Liver (tissue), 8 donors: ENCODE measurements at regions not wholly inside any gene's neighbourhood (a gene's known extent, or its start where the extent isn't known, plus 50 kb on each side); places are given as distances from the start of the nearest gene placed in this dataset.
A peak's percentile ranks its signal among the peaks of the same experiment; 100 is the strongest.

Source experiments
- DNase-seq: peaks from one replicate; pipeline ENCODE4 v3.0.0-alpha.2; 2017; ENCODE audit warnings: low spot score
- H3K27ac ChIP-seq, 2 donors: one replicate each; pipeline ENCODE4 v1.7.0; 2013; ENCODE audit warnings: inconsistent platforms in 2 of 2, low read length in 2 of 2, control low read depth in 1 of 2, low read depth in 1 of 2, mild to moderate bottlenecking in 1 of 2
- H3K27me3 ChIP-seq, 4 donors: one replicate each; pipeline versions ENCODE4 v1.6.1 to v1.7.0; 2013; ENCODE audit warnings: low read length in 3 of 4, inconsistent platforms in 1 of 4, mild to moderate bottlenecking in 1 of 4, moderate library complexity in 1 of 4; ENCODE audit not compliant: control insufficient read depth in 4 of 4, insufficient read depth in 4 of 4
- H3K36me3 ChIP-seq, 4 donors: one replicate each; pipeline versions ENCODE4 v1.6.1 to v1.7.0; 2013; ENCODE audit warnings: low read length in 3 of 4, mild to moderate bottlenecking in 3 of 4, low read depth in 1 of 4, moderate library complexity in 1 of 4; ENCODE audit not compliant: control insufficient read depth in 4 of 4, insufficient read depth in 3 of 4
- H3K4me1 ChIP-seq, 4 donors: one replicate each; pipeline versions ENCODE4 v1.6.1 to v1.7.0; 2013; ENCODE audit warnings: low read length in 3 of 4, mild to moderate bottlenecking in 3 of 4, moderate library complexity in 1 of 4; ENCODE audit not compliant: control insufficient read depth in 4 of 4, insufficient read depth in 4 of 4
- H3K4me3 ChIP-seq, 3 donors: one replicate each; pipeline versions ENCODE4 v1.6.1 to v1.7.0; 2013; ENCODE audit warnings: low read length in 3 of 3, control low read depth in 1 of 3, low read depth in 1 of 3, mild to moderate bottlenecking in 1 of 3
- H3K9ac ChIP-seq, 2 donors: one replicate each; pipeline ENCODE4 v1.7.0; 2013; ENCODE audit warnings: low read length in 2 of 2, mild to moderate bottlenecking in 2 of 2, moderate library complexity in 2 of 2, control low read depth in 1 of 2, low read depth in 1 of 2
- H3K9me3 ChIP-seq, 4 donors: one replicate each; pipeline versions ENCODE4 v1.6.1 to v1.7.0; 2013; ENCODE audit warnings: low read length in 3 of 4; ENCODE audit not compliant: control insufficient read depth in 4 of 4
- EGR1 ChIP-seq, 2 donors: IDR thresholded peaks; 2 replicates each; pipeline ENCODE4 v1.6.1; 2016 to 2018; ENCODE audit warnings: antibody characterized with exemption in 2 of 2, low read depth in 2 of 2
- FOXA2 ChIP-seq: IDR thresholded peaks from 2 replicates; pipeline ENCODE4 v1.6.1; 2016; ENCODE audit warnings: antibody characterized with exemption
- GABPA ChIP-seq, 2 donors: IDR thresholded peaks in 1 of 2; conservative IDR thresholded peaks in 1 of 2; 2 replicates each; pipeline ENCODE4 v1.6.1; 2016; ENCODE audit warnings: antibody characterized with exemption in 2 of 2, mild to moderate bottlenecking in 1 of 2, moderate library complexity in 1 of 2
- HNF4A ChIP-seq, 2 donors: conservative IDR thresholded peaks; 2 replicates each; pipeline ENCODE4 v1.6.1; 2016; ENCODE audit warnings: antibody characterized with exemption in 2 of 2, mild to moderate bottlenecking in 2 of 2
- HNF4G ChIP-seq: IDR thresholded peaks from 2 replicates; pipeline ENCODE4 v1.6.1; 2016; ENCODE audit warnings: antibody characterized with exemption
- NR2F2 ChIP-seq: IDR thresholded peaks from 2 replicates; pipeline ENCODE4 v1.6.1; 2016; ENCODE audit warnings: antibody characterized with exemption
- RAD21 ChIP-seq, 2 donors: IDR thresholded peaks; 2 replicates each; pipeline ENCODE4 v1.6.1; 2016; ENCODE audit warnings: antibody characterized with exemption in 2 of 2, mild to moderate bottlenecking in 2 of 2
- RXRA ChIP-seq, 2 donors: IDR thresholded peaks; 2 replicates each; pipeline ENCODE4 v1.6.1; 2017 to 2018; ENCODE audit warnings: antibody characterized with exemption in 2 of 2, mild to moderate bottlenecking in 1 of 2
- SP1 ChIP-seq: IDR thresholded peaks from 2 replicates; pipeline ENCODE4 v1.6.1; 2018; ENCODE audit warnings: antibody characterized with exemption, mild to moderate bottlenecking
- TAF1 ChIP-seq: conservative IDR thresholded peaks from 2 replicates; pipeline ENCODE4 v1.6.1; 2016; ENCODE audit warnings: antibody characterized with exemption, mild to moderate bottlenecking
- YY1 ChIP-seq: IDR thresholded peaks from 2 replicates; pipeline ENCODE4 v1.6.1; 2016; ENCODE audit warnings: antibody characterized with exemption, mild to moderate bottlenecking
- WGBS: extraction: QIAGEN DNeasy Blood & Tissue Kit; methylation state at CpG from one replicate; pipeline ENCODE4 v1.1.7; 2013; 5-methylcytosine and 5-hydroxymethylcytosine counted together
- TF ChIP-seq, protein P1 (sequence below): IDR thresholded peaks from 2 replicates; pipeline ENCODE4 v1.6.1; 2016; ENCODE audit warnings: antibody characterized with exemption
- TF ChIP-seq, protein P2 (sequence below): IDR thresholded peaks from 2 replicates; pipeline ENCODE4 v1.6.1; 2016; ENCODE audit warnings: antibody characterized with exemption
- TF ChIP-seq, protein P3 (sequence below): IDR thresholded peaks from 2 replicates; pipeline ENCODE4 v1.6.1; 2016; ENCODE audit warnings: antibody characterized with exemption, mild to moderate bottlenecking
- TF ChIP-seq, protein P4 (sequence below): fragments of 150-350 bp; IDR thresholded peaks from 2 replicates; pipeline ENCODE4 v1.5.1; 2017; ENCODE audit warnings: improper control_type of control experiment, low read depth, low read length; ENCODE audit not compliant: missing input control
- TF ChIP-seq, protein P5 (sequence below): IDR thresholded peaks from 2 replicates; pipeline ENCODE4 v1.6.1; 2016; ENCODE audit warnings: antibody characterized with exemption
- donor health status: healthy.
- donor health status: healthy.
- donor health status: healthy.
- donor health status: healthy.
- donor health status: healthy.

DNA sequence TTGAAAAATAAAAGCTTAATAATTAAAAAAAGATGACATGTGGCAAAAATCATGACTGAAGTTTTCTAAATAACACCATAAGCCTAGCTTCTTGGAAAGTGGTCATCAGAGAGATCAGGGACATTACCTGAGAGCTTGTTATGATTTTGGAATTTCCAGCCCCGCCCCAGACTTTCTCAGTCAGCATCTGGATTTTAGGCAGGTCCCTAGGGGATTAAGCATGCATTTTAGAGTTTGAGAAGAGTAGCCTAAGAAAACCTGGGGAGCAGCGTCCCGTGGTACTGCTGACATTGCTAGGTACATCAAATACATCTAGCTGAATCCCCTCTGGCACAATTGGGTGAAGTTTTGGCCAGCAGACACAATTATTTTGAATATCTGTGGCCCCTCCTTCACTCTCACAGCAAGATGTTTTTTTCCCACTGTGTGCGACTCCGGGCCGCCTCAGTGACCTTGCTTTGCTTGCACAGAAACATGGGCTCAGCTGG lies 58.7 kb upstream of the MEF2A start:
- no peak overlapping the region for H3K27ac ChIP-seq
- H3K27me3 ChIP-seq = no peaks in the 10 kb centered on the region
- WGBS = 74% methylated on average over 6 of the region's 6 CpGs
- no peak overlapping the region for H3K9ac ChIP-seq
- DNase-seq = no peak
- H3K9me3 ChIP-seq = no peaks in the 10 kb centered on the region
- no peaks in the 10 kb centered on the region for H3K36me3 ChIP-seq
- no peak overlapping the region for H3K4me3 ChIP-seq
- TF ChIP-seq TAF1 (no peak), RXRA (IDR thresholded peaks at IDR 0.05) (no peak), HNF4A (conservative IDR thresholded peaks at IDR 0.05) (no peak), HNF4G (no peak)
- TF ChIP-seq, protein P1, sequence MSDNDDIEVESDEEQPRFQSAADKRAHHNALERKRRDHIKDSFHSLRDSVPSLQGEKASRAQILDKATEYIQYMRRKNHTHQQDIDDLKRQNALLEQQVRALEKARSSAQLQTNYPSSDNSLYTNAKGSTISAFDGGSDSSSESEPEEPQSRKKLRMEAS = no peak
- TF ChIP-seq, protein P2, sequence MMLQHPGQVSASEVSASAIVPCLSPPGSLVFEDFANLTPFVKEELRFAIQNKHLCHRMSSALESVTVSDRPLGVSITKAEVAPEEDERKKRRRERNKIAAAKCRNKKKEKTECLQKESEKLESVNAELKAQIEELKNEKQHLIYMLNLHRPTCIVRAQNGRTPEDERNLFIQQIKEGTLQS = no peak
- H3K4me1 ChIP-seq = no peaks in the 10 kb centered on the region

DNA sequence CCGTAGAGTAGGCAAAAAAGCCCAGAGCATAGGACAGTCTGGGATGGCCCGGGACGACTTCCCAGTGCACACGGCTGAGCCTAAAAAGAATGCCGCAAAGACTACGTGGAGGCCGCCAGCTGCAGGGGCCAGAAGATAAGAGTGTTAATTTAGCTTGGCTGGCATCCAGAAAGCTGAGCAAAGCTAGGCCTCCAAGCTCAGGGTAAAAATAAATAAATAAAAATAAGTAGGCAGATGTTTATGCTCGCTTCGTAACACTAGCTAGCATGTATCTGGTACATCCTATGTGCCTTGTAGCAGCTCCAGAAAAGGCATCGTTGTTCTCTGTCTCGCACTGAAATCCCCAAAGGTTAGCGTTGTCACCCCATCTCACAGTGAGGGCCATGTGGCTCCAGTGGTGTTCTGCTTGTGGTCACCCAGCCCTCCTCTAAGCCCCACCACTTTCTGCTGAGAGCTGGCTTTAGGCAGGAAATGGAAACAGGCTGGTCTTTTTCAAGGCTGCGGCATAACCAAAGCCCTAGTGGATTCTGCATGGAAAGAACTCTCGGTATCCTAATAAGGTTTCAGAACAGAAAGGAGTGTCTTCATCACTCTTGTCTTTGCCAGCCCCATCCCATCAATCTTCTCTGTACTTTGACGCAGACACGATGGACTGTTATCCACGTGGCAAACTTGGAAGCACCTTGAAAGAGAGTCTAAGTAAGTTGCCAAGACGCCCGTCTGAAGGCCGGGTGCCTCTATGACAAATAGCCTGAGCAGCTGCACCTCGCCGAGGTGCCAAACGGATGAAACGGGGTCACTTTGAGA lies 58.1 kb upstream of the MEF2A start:
- DNase-seq = no peak
- 65% methylated on average over 24 of the region's 24 CpGs for WGBS
- Histone ChIP-seq H3K9me3 (no peaks in the 10 kb centered on the region), H3K36me3 (no peaks in the 10 kb centered on the region), H3K27me3 (no peaks in the 10 kb centered on the region), H3K27ac (no peak overlapping the region), H3K9ac (no peak overlapping the region), H3K4me1 (no peaks in the 10 kb centered on the region), H3K4me3 (no peak overlapping the region)
- TF ChIP-seq HNF4G = no peak
- TF ChIP-seq, protein P3, sequence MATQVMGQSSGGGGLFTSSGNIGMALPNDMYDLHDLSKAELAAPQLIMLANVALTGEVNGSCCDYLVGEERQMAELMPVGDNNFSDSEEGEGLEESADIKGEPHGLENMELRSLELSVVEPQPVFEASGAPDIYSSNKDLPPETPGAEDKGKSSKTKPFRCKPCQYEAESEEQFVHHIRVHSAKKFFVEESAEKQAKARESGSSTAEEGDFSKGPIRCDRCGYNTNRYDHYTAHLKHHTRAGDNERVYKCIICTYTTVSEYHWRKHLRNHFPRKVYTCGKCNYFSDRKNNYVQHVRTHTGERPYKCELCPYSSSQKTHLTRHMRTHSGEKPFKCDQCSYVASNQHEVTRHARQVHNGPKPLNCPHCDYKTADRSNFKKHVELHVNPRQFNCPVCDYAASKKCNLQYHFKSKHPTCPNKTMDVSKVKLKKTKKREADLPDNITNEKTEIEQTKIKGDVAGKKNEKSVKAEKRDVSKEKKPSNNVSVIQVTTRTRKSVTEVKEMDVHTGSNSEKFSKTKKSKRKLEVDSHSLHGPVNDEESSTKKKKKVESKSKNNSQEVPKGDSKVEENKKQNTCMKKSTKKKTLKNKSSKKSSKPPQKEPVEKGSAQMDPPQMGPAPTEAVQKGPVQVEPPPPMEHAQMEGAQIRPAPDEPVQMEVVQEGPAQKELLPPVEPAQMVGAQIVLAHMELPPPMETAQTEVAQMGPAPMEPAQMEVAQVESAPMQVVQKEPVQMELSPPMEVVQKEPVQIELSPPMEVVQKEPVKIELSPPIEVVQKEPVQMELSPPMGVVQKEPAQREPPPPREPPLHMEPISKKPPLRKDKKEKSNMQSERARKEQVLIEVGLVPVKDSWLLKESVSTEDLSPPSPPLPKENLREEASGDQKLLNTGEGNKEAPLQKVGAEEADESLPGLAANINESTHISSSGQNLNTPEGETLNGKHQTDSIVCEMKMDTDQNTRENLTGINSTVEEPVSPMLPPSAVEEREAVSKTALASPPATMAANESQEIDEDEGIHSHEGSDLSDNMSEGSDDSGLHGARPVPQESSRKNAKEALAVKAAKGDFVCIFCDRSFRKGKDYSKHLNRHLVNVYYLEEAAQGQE = no peak
- TF ChIP-seq, protein P4, sequence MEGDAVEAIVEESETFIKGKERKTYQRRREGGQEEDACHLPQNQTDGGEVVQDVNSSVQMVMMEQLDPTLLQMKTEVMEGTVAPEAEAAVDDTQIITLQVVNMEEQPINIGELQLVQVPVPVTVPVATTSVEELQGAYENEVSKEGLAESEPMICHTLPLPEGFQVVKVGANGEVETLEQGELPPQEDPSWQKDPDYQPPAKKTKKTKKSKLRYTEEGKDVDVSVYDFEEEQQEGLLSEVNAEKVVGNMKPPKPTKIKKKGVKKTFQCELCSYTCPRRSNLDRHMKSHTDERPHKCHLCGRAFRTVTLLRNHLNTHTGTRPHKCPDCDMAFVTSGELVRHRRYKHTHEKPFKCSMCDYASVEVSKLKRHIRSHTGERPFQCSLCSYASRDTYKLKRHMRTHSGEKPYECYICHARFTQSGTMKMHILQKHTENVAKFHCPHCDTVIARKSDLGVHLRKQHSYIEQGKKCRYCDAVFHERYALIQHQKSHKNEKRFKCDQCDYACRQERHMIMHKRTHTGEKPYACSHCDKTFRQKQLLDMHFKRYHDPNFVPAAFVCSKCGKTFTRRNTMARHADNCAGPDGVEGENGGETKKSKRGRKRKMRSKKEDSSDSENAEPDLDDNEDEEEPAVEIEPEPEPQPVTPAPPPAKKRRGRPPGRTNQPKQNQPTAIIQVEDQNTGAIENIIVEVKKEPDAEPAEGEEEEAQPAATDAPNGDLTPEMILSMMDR = peak; percentile 8
- no peak for TF ChIP-seq FOXA2
- TF ChIP-seq NR2F2 = peak; percentile 46
- no peak for TF ChIP-seq RAD21 (IDR thresholded peaks at IDR 0.05)
- no peak for TF ChIP-seq SP1

DNA sequence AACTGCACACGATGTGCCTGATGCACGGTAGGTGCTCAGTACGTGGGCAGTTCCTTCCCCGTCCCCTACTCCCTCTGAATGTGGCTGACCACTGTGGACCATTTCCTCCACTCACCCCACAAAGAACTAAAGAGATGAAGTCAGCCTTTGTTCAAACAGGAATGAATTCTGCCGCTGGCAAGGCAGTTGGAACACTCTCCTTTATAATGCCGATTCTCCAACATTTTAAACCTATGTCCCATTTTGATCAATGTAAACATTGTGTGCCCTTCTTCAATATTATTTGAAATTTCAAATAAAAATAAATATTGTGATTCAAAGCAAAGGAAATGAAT lies 57.5 kb upstream of the MEF2A start:
- no peaks in the 10 kb centered on the region for H3K27me3 ChIP-seq
- H3K36me3 ChIP-seq = no peaks in the 10 kb centered on the region
- no peaks in the 10 kb centered on the region for H3K4me1 ChIP-seq
- no peak for DNase-seq
- H3K4me3 ChIP-seq = no peak overlapping the region
- 85% methylated on average over 6 of the region's 6 CpGs for WGBS
- H3K27ac ChIP-seq = no peak overlapping the region
- no peak overlapping the region for H3K9ac ChIP-seq
- H3K9me3 ChIP-seq = no peaks in the 10 kb centered on the region
- TF ChIP-seq YY1 (no peak), GABPA (IDR thresholded peaks at IDR 0.05 in 1 of 2, conservative IDR thresholded peaks at IDR 0.05 in 1 of 2) (no peak), EGR1 (IDR thresholded peaks at IDR 0.05; ENCODE audit: low read depth in 2 of 2) (no peak), RXRA (IDR thresholded peaks at IDR 0.05) (no peak), HNF4A (conservative IDR thresholded peaks at IDR 0.05) (no peak)
- TF ChIP-seq, protein P5, sequence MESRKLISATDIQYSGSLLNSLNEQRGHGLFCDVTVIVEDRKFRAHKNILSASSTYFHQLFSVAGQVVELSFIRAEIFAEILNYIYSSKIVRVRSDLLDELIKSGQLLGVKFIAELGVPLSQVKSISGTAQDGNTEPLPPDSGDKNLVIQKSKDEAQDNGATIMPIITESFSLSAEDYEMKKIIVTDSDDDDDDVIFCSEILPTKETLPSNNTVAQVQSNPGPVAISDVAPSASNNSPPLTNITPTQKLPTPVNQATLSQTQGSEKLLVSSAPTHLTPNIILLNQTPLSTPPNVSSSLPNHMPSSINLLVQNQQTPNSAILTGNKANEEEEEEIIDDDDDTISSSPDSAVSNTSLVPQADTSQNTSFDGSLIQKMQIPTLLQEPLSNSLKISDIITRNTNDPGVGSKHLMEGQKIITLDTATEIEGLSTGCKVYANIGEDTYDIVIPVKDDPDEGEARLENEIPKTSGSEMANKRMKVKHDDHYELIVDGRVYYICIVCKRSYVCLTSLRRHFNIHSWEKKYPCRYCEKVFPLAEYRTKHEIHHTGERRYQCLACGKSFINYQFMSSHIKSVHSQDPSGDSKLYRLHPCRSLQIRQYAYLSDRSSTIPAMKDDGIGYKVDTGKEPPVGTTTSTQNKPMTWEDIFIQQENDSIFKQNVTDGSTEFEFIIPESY = no peak
- TF ChIP-seq, protein P3 = no peak
